Astrocyte of the cerebellum (primary cell): ENCODE measurements at regions not wholly inside any gene's neighbourhood (a gene's known extent, or its start where the extent isn't known, plus 50 kb on each side); places are given as distances from the start of the nearest gene placed in this dataset.

ENCODE experiments used
- DNase-seq: peaks from one replicate; pipeline ENCODE4 v3.0.0-alpha.2; 2011; ENCODE audit warnings: low read depth
- H3K4me3 ChIP-seq: 2 replicates; pipeline ENCODE4 v1.5.1; 2011; ENCODE audit warnings: mild to moderate bottlenecking, low read depth, low read length, moderate library complexity
- in situ Hi-C: cut with HindIII; loops from 2 replicates; pipeline ENCODE4 v1.10.0; 2017; ENCODE audit warnings: low sequenced_read_pairs
- TF ChIP-seq, protein P1 (sequence below): IDR thresholded peaks from 2 replicates; pipeline ENCODE4 v1.5.1; 2012; ENCODE audit warnings: low read length, low read depth, moderate library complexity, mild to moderate bottlenecking; ENCODE audit errors: missing control alignments

GRCh38 chr10:57919864-57920263 lies 347.8 kb downstream of the IPMK start:
- TF ChIP-seq, protein P1, sequence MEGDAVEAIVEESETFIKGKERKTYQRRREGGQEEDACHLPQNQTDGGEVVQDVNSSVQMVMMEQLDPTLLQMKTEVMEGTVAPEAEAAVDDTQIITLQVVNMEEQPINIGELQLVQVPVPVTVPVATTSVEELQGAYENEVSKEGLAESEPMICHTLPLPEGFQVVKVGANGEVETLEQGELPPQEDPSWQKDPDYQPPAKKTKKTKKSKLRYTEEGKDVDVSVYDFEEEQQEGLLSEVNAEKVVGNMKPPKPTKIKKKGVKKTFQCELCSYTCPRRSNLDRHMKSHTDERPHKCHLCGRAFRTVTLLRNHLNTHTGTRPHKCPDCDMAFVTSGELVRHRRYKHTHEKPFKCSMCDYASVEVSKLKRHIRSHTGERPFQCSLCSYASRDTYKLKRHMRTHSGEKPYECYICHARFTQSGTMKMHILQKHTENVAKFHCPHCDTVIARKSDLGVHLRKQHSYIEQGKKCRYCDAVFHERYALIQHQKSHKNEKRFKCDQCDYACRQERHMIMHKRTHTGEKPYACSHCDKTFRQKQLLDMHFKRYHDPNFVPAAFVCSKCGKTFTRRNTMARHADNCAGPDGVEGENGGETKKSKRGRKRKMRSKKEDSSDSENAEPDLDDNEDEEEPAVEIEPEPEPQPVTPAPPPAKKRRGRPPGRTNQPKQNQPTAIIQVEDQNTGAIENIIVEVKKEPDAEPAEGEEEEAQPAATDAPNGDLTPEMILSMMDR: no peak
- no peak overlapping the region for H3K4me3 ChIP-seq
- in situ Hi-C loops: no loop called here
- DNase-seq: no peak

GRCh38 chr10:57917019-57917418 lies 350.7 kb downstream of the IPMK start:
- TF ChIP-seq, protein P1: no peak
- in situ Hi-C loops: no loop called here

GRCh38 chr10:57905861-57906260 lies 361.8 kb downstream of the IPMK start:
- no peak overlapping the region for H3K4me3 ChIP-seq
- no peak for DNase-seq
- in situ Hi-C loops: no loop called here
- TF ChIP-seq, protein P1: no peak

More at GRCh38 chr10:57917019-57917418, 350.7 kb downstream of the IPMK start:
- H3K4me3 ChIP-seq: no peak overlapping the region
- DNase-seq: no peak

DNA sequence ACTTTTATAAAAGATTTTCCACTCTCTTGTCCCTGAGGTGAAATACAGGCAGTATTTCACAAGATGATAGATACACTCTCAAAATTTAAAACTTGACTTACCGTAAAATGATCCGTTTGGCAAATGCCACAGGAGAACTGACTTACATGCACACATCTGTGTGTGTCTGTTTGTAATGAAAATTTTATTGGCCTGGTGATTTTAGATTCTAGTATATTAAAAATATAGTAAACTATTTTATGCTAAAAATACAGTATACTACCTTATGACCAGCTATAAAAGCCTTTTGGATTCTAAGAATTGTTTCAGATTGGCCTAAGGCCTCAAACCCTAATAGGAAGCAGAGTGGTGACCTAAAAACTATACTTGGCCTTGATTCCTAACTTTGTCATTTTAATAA lies 362.7 kb downstream of the IPMK start:
- TF ChIP-seq, protein P1: no peak
- in situ Hi-C loops: no loop called here
- no peak overlapping the region for H3K4me3 ChIP-seq
- DNase-seq: no peak

- TF ChIP-seq, protein P1: no peak
- in situ Hi-C loops: no loop called here
These were observed 369.5 kb downstream of the IPMK start for GRCh38 chr10:57898231-57898630.

DNA sequence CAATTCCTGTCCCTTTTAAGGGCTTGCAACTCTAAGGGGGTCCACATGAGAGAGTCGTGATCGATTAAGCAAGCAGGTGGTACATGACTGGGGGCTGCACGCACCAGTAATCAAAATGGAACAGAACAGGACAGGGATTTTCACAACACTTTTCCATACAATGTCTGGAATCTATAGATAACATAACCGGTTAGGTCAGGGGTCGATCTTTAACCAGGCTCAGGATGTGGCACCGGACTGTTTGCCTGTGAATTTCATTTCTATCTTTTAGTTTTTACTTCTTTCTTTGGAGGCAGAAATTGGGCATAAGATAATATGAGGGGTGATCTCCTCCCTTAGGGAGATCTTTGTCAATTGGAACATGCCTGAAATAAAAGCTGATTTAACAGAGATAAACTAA lies 370.1 kb downstream of the IPMK start:
- in situ Hi-C loops: no loop called here
- TF ChIP-seq, protein P1: no peak
- H3K4me3 ChIP-seq: no peak overlapping the region
- no peak for DNase-seq

More at GRCh38 chr10:57898231-57898630, 369.5 kb downstream of the IPMK start:
- no peak overlapping the region for H3K4me3 ChIP-seq
- DNase-seq: no peak

DNA sequence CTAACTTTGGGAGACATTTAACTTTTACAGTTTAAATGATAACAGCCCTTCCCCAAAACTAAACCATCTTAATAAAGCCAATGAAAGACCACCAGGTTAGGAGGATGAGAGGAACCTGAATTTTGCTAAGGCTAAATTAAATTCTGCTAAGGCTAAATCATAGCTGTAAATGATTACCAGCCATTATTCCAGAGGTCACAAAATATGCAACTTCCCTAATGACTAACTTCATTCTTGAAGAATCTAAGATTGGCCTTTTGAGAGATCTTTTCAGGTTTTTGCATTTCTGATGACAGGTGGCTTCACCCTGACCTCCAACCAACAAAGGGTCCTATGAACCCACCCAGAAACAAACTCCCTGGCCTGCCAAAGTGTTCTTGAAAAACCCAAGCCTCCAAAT lies 373.3 kb downstream of the IPMK start:
- no peak overlapping the region for H3K4me3 ChIP-seq
- TF ChIP-seq, protein P1: no peak
- no peak for DNase-seq
- in situ Hi-C loops: no loop called here
